K562 (cell line): ENCODE measurements at regions not wholly inside any gene's neighbourhood (a gene's known extent, or its start where the extent isn't known, plus 50 kb on each side); places are given as distances from the start of the nearest gene placed in this dataset.

ENCODE experiments used
- CEBPB ChIP-seq: fragments of 450-650 bp; IDR thresholded peaks from 2 replicates; pipeline ENCODE4 v1.6.1; 2016; ENCODE audit warnings: missing genetic modification characterization, missing compliant biosample characterization
- CTCF ChIP-seq, 3 experiments: IDR thresholded peaks in 2 of 3; conservative IDR thresholded peaks in 1 of 3; 2 replicates each; pipeline ENCODE4 v1.5.1; 2011 to 2012; ENCODE audit warnings: low read length in 3 of 3, mild to moderate bottlenecking in 3 of 3, control low read depth in 2 of 3, improper control_type of control experiment in 1 of 3, inconsistent platforms in 1 of 3, low read depth in 1 of 3, mixed read lengths in 1 of 3, moderate library complexity in 1 of 3; ENCODE audit not compliant: insufficient read depth in 2 of 3
- JUND ChIP-seq, 2 experiments: IDR thresholded peaks; 2 replicates in 1 of 2; 3 replicates in 1 of 2; pipeline ENCODE4 v1.6.1; 2011; ENCODE audit warnings: borderline replicate concordance in 2 of 2, low read depth in 2 of 2, low read length in 2 of 2, improper control_type of control experiment in 1 of 2, missing biosample characterization in 1 of 2, missing genetic modification characterization in 1 of 2, missing genetic modification reagents in 1 of 2
- NFRKB ChIP-seq: fragments of 450-650 bp; IDR thresholded peaks from 2 replicates; pipeline ENCODE4 v1.6.1; 2016; ENCODE audit warnings: low read depth
- STAT5B ChIP-seq: fragments of 250-450 bp; sonication (Bioruptor Pico); IDR thresholded peaks from 2 replicates; pipeline ENCODE4 v1.8.0; 2021; ENCODE audit warnings: mild to moderate bottlenecking, inconsistent platforms
- ZNF239 ChIP-seq: fragments of 250-450 bp; sonication (Bioruptor Pico); IDR thresholded peaks from 2 replicates; pipeline ENCODE4 v1.4.0; 2020; ENCODE audit warnings: mild to moderate bottlenecking

GRCh38 chr11:20249378-20249777 lies 89.1 kb upstream of the DBX1 start:
- no peak for TF ChIP-seq CTCF (IDR thresholded peaks at IDR 0.05 in 2 of 3, conservative IDR thresholded peaks at IDR 0.05 in 1 of 3; ENCODE audit: insufficient read depth in 2 of 3, low read depth in 1 of 3, low read length in 3 of 3)
- TF ChIP-seq CEBPB: no peak
- TF ChIP-seq NFRKB: no peak
- TF ChIP-seq JUND (IDR thresholded peaks at IDR 0.05; ENCODE audit: borderline replicate concordance, low read depth, low read length): no peak
- TF ChIP-seq JUND (tag; IDR thresholded peaks at IDR 0.05; ENCODE audit: borderline replicate concordance, low read depth, low read length): no peak
- no peak for TF ChIP-seq STAT5B (CRISPR knock-in tag)
- no peak for TF ChIP-seq ZNF239
